ENCODE measurements at regions not wholly inside any gene's neighbourhood (a gene's known extent, or its start where the extent isn't known, plus 50 kb on each side); places are given as distances from the start of the nearest gene placed in this dataset.

- no peak for TF ChIP-seq SIN3A (IDR thresholded peaks at IDR 0.05; ENCODE audit: borderline replicate concordance, insufficient read depth, low read length)
- TF ChIP-seq TAF1 (IDR thresholded peaks at IDR 0.05; ENCODE audit: borderline replicate concordance, insufficient read depth, low read length): no peak
- TF ChIP-seq POLR2AphosphoS5 (IDR thresholded peaks at IDR 0.05; ENCODE audit: low read depth, low read length): no peak
Measured at GRCh38 chr4:18878561-18878960, 857.0 kb upstream of the LCORL start.

Data from PFSK-1 (cell line).